COLO829 (cell line): ENCODE measurements at regions not wholly inside any gene's neighbourhood (a gene's known extent, or its start where the extent isn't known, plus 50 kb on each side); places are given as distances from the start of the nearest gene placed in this dataset.

Experiments
- DNase-seq: peaks from one replicate; pipeline ENCODE4 v3.0.0; 2012; ENCODE audit warnings: low spot score

DNA sequence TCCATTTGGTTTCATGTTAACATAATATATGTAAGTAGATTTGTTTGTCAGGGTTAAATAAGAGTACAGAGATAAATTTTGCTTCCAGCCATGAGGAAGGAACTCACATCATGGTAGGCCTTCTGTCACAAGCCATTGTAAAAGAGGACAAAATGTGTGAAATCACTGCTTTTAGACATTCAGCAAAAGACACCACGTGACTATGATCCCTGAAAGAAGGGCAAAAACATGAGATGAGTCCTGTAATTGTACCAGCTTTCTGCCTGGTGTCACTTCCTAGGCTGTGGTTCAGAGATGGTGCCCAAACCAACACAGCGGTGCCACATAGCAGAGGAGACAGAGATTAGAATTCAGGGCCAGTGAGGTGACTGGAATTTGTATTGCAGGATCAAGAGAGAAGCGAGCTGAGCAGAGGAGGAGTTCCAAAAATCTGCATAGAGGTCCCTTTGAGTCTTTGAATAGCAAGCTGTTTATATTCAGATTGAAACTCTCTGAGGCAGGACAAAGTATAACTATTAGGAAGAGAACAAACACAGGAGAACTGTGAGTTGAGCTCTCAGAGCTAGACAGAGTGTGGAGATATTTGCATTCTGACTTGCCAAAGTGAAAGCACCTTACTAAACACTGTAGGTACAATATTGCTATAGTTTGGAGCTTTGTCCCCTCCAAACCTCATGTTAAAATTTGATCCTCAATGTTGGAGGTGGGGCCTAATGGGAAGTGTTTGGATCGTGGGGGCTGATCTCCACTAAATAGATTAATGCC lies 52.6 kb upstream of the PDE7B start:
- no peak for DNase-seq
